Left cardiac atrium (tissue), 4 donors: ENCODE measurements at regions not wholly inside any gene's neighbourhood (a gene's known extent, or its start where the extent isn't known, plus 50 kb on each side); places are given as distances from the start of the nearest gene placed in this dataset.

Source experiments
- ATAC-seq, 2 donors: fragments of 200-7000 bp; cut with Tn5 transposase; one replicate each; pipeline ENCODE4 v1.9.1; 2020; ENCODE audit warnings: mild to moderate bottlenecking in 2 of 2, moderate library complexity in 2 of 2
- DNase-seq: peaks from one replicate; pipeline ENCODE4 v3.0.0-alpha.2; 2020
- intact Hi-C, 2 donors: fragments of 100-400 bp; cut with DNase I; formaldehyde crosslinking; loops; one replicate each; pipeline versions ENCODE4 v1.14.1 to v1.15.1; 2022 to 2023
- donor health status: DM: no; HTN: yes; CAD: no.
- donor health status: DM: no; HTN: yes; CAD: no; lungs with severe emphysema.
- donor health status: DM: yes; HTN: yes; CAD: no.
- donor health status: Dilated cardiomyopathy.

- intact Hi-C loops, result no loop called here
- ATAC-seq, result peak in 1 of 2 donors; percentile 21
- DNase-seq, result no peak
These were observed 187.9 kb downstream of the PALM2AKAP2 start for GRCh38 chr9:109967651-109968642.

- ATAC-seq (peak; percentile 52 to 64), DNase-seq (no peak)
- intact Hi-C loops, result no loop called here
These were observed 189.0 kb downstream of the PALM2AKAP2 start for GRCh38 chr9:109969011-109969410.

GRCh38 chr9:109969573-109970237 lies 189.7 kb downstream of the PALM2AKAP2 start:
- DNase-seq (peak; percentile 33), ATAC-seq (peak in 1 of 2 donors; percentile 12)

GRCh38 chr9:109971226-109971625 lies 191.2 kb downstream of the PALM2AKAP2 start:
- DNase-seq, result no peak
- no peak for ATAC-seq
- intact Hi-C loops, result no loop called here

More at GRCh38 chr9:109969573-109970237, 189.7 kb downstream of the PALM2AKAP2 start:
- intact Hi-C loops, result no loop called here

- intact Hi-C loops, result no loop called here
- ATAC-seq, result peak; percentile 14 to 61
- no peak for DNase-seq
These were observed 192.3 kb downstream of the PALM2AKAP2 start for GRCh38 chr9:109972026-109972882.

- DNase-seq (no peak), ATAC-seq (no peak)
- intact Hi-C loops, result no loop called here
These were observed 193.3 kb downstream of the PALM2AKAP2 start for GRCh38 chr9:109973336-109973735.

- DNase-seq, result no peak
- intact Hi-C loops, result no loop called here
- ATAC-seq, result peak; percentile 19 to 55
These were observed 194.3 kb downstream of the PALM2AKAP2 start for GRCh38 chr9:109974143-109974917.

GRCh38 chr9:109974918-109975276 lies 194.9 kb downstream of the PALM2AKAP2 start:
- intact Hi-C loops, result no loop called here
- no peak for DNase-seq
- no peak for ATAC-seq

GRCh38 chr9:109975574-109976295 lies 195.7 kb downstream of the PALM2AKAP2 start:
- ATAC-seq (peak in 1 of 2 donors; percentile 16), DNase-seq (no peak)

GRCh38 chr9:109976303-109976702 lies 196.3 kb downstream of the PALM2AKAP2 start:
- intact Hi-C loops, result no loop called here
- DNase-seq (no peak), ATAC-seq (no peak)

More at GRCh38 chr9:109975574-109976295, 195.7 kb downstream of the PALM2AKAP2 start:
- intact Hi-C loops, result no loop called here

- ATAC-seq, result no peak
- DNase-seq, result no peak
- intact Hi-C loops, result no loop called here
These were observed 197.5 kb downstream of the PALM2AKAP2 start for GRCh38 chr9:109977521-109977920.

GRCh38 chr9:109981091-109981490 lies 201.1 kb downstream of the PALM2AKAP2 start:
- ATAC-seq (no peak), DNase-seq (no peak)
- intact Hi-C loops, result no loop called here

GRCh38 chr9:109986521-109986991 lies 206.6 kb downstream of the PALM2AKAP2 start:
- intact Hi-C loops, result no loop called here
- ATAC-seq (peak in 1 of 2 donors; percentile 45), DNase-seq (no peak)

- intact Hi-C loops, result no loop called here
- DNase-seq (no peak), ATAC-seq (no peak)
These were observed 209.3 kb downstream of the PALM2AKAP2 start for GRCh38 chr9:109989296-109989695.

- no peak for ATAC-seq
- intact Hi-C loops, result no loop called here
- DNase-seq, result no peak
These were observed 210.5 kb downstream of the PALM2AKAP2 start for GRCh38 chr9:109990541-109990940.

- intact Hi-C loops, result no loop called here
- DNase-seq (no peak), ATAC-seq (no peak)
These were observed 212.3 kb downstream of the PALM2AKAP2 start for GRCh38 chr9:109992293-109992692.

GRCh38 chr9:109993250-109993978 lies 213.4 kb downstream of the PALM2AKAP2 start:
- DNase-seq (no peak), ATAC-seq (no peak)
- intact Hi-C loops, result no loop called here
